ENCODE measurements at regions not wholly inside any gene's neighbourhood (a gene's known extent, or its start where the extent isn't known, plus 50 kb on each side); places are given as distances from the start of the nearest gene placed in this dataset.

GRCh38 chr4:175530655-175531054 is 281.4 kb downstream of the GPM6A start:
- H2AFZ ChIP-seq (ENCODE audit: low read length): peak overlapping the region; percentile 23; the same call in 1 of the 2 replicates
- no TSS peak for BruUV-seq (replicated peaks)
- DNase-seq (ENCODE audit: low spot score): no peak
- H3K9me2 ChIP-seq (ENCODE audit: insufficient read depth, low read length): no peaks in the 10 kb centered on the region
- POLR2A ChIA-PET: no interaction called here
- no peak overlapping the region for H3K4me2 ChIP-seq (ENCODE audit: low read length)
- TF ChIP-seq EZH2phosphoT487 (IDR thresholded peaks at IDR 0.05; ENCODE audit: borderline replicate concordance, low read depth, low read length) (no peak), CTCF (conservative IDR thresholded peaks at IDR 0.05; ENCODE audit: low read length) (no peak)
- no peaks in the 10 kb centered on the region for H3K36me3 ChIP-seq (ENCODE audit: insufficient read depth, low read length)
- no peak overlapping the region for H3K4me3 ChIP-seq (ENCODE audit: low read depth, low read length, poor library complexity, severe bottlenecking)
- intact Hi-C loops (cut with micrococcal nuclease; ENCODE audit: unreplicated experiment): no loop called here
- H4K20me1 ChIP-seq (ENCODE audit: insufficient read depth, low read length): no peaks in the 10 kb centered on the region
- CTCF ChIA-PET (ENCODE audit: unreplicated experiment): no interaction called here
- H3K27ac ChIP-seq (ENCODE audit: low read depth, low read length, poor library complexity, severe bottlenecking): no peak overlapping the region
- H3K9me3 ChIP-seq (ENCODE audit: low read length): no peaks in the 10 kb centered on the region
- H3K4me1 ChIP-seq (ENCODE audit: insufficient read depth, low read length, poor library complexity, severe bottlenecking): no peaks in the 10 kb centered on the region
- no peaks in the 10 kb centered on the region for H3K79me2 ChIP-seq (ENCODE audit: insufficient read depth, low read depth, low read length)

GRCh38 chr4:175531405-175532091 is 280.5 kb downstream of the GPM6A start:
- BruUV-seq (replicated peaks): no TSS peak
- Histone ChIP-seq H3K79me2 (ENCODE audit: insufficient read depth, low read depth, low read length) (no peaks in the 10 kb centered on the region), H3K4me2 (ENCODE audit: low read length) (no peak overlapping the region), H3K4me3 (ENCODE audit: low read depth, low read length, poor library complexity, severe bottlenecking) (no peak overlapping the region), H2AFZ (ENCODE audit: low read length) (no peak overlapping the region), H3K27ac (ENCODE audit: low read depth, low read length, poor library complexity, severe bottlenecking) (no peak overlapping the region), H3K4me1 (ENCODE audit: insufficient read depth, low read length, poor library complexity, severe bottlenecking) (peaks cover 4% of the 10 kb centered on the region), H3K36me3 (ENCODE audit: insufficient read depth, low read length) (no peaks in the 10 kb centered on the region), H3K9me3 (ENCODE audit: low read length) (no peaks in the 10 kb centered on the region), H4K20me1 (ENCODE audit: insufficient read depth, low read length) (no peaks in the 10 kb centered on the region), H3K9me2 (ENCODE audit: insufficient read depth, low read length) (no peaks in the 10 kb centered on the region)
- ChIA-PET POLR2A (interaction anchor here (0.5 to 1.0 kb wide), 7 partner anchors 8 to 850 kb away, joined by 3 to 6 read pairs (median 4); no protein-coding TSS in a partner anchor), CTCF (ENCODE audit: unreplicated experiment) (no interaction called here)
- no peak for DNase-seq (ENCODE audit: low spot score)
- TF ChIP-seq EZH2phosphoT487 (IDR thresholded peaks at IDR 0.05; ENCODE audit: borderline replicate concordance, low read depth, low read length): no peak
- no peak for TF ChIP-seq CTCF (conservative IDR thresholded peaks at IDR 0.05; ENCODE audit: low read length)
- intact Hi-C loops (cut with micrococcal nuclease; ENCODE audit: unreplicated experiment): no loop called here

- DNase-seq (ENCODE audit: low spot score): peak; percentile 82
- intact Hi-C loops (cut with micrococcal nuclease; ENCODE audit: unreplicated experiment): loop anchor here (1.0 to 5.0 kb wide), 5 partner anchors 610 to 1172 kb away; partner anchors contain the start of gene GLRA3
- no peak overlapping the region for H3K4me3 ChIP-seq (ENCODE audit: low read depth, low read length, poor library complexity, severe bottlenecking)
- no peaks in the 10 kb centered on the region for H4K20me1 ChIP-seq (ENCODE audit: insufficient read depth, low read length)
- ChIA-PET POLR2A (interaction anchor here (1.2 kb wide), 1 partner anchor 101 kb away, joined by 5 read pairs; no protein-coding TSS in a partner anchor), CTCF (ENCODE audit: unreplicated experiment) (no interaction called here)
- no peaks in the 10 kb centered on the region for H3K9me2 ChIP-seq (ENCODE audit: insufficient read depth, low read length)
- H3K79me2 ChIP-seq (ENCODE audit: insufficient read depth, low read depth, low read length): no peaks in the 10 kb centered on the region
- no peaks in the 10 kb centered on the region for H3K36me3 ChIP-seq (ENCODE audit: insufficient read depth, low read length)
- peaks cover 4% of the 10 kb centered on the region for H3K4me1 ChIP-seq (ENCODE audit: insufficient read depth, low read length, poor library complexity, severe bottlenecking)
- peak overlapping the region; percentile 64 for H2AFZ ChIP-seq (ENCODE audit: low read length)
- no peak overlapping the region for H3K27ac ChIP-seq (ENCODE audit: low read depth, low read length, poor library complexity, severe bottlenecking)
- H3K9me3 ChIP-seq (ENCODE audit: low read length): no peaks in the 10 kb centered on the region
- no peak overlapping the region for H3K4me2 ChIP-seq (ENCODE audit: low read length)
- no TSS peak for BruUV-seq (replicated peaks)
- TF ChIP-seq EZH2phosphoT487 (IDR thresholded peaks at IDR 0.05; ENCODE audit: borderline replicate concordance, low read depth, low read length) (no peak), CTCF (conservative IDR thresholded peaks at IDR 0.05; ENCODE audit: low read length) (peak; percentile 89)
Observed at GRCh38 chr4:175536852-175537453, 275.1 kb downstream of the GPM6A start.

All from OCI-LY7 (cell line).